Thyroid gland (tissue), 4 donors: ENCODE measurements at regions not wholly inside any gene's neighbourhood (a gene's known extent, or its start where the extent isn't known, plus 50 kb on each side); places are given as distances from the start of the nearest gene placed in this dataset.

Experiments used
- DNase-seq, 2 donors: peaks; one replicate each; pipeline ENCODE4 v3.0.0-alpha.2; 2019
- H3K27ac ChIP-seq, 3 donors: fragments of 200-600 bp; sonication (generic); 1 replicate in 2 of 3; 2 replicates in 1 of 3; pipeline ENCODE4 v1.5.1; 2016 to 2019; ENCODE audit warnings: mild to moderate bottlenecking in 1 of 3, moderate library complexity in 1 of 3
- H3K27me3 ChIP-seq: fragments of 200-600 bp; sonication (generic); one replicate; pipeline ENCODE4 v1.5.1; 2019
- H3K36me3 ChIP-seq, 2 donors: fragments of 200-600 bp; sonication (generic); one replicate each; pipeline ENCODE4 v1.5.1; 2016 to 2019
- H3K4me1 ChIP-seq, 2 donors: fragments of 200-600 bp; sonication (generic); one replicate each; pipeline ENCODE4 v1.5.1; 2017 to 2019
- H3K4me3 ChIP-seq, 3 donors: fragments of 200-600 bp; sonication (generic); replicated peaks in 1 of 3; 1 replicate in 2 of 3; 2 replicates in 1 of 3; pipeline ENCODE4 v1.5.1; 2016; ENCODE audit warnings: mild to moderate bottlenecking in 1 of 3
- H3K9me3 ChIP-seq: fragments of 200-600 bp; sonication (generic); one replicate; pipeline ENCODE4 v1.5.1; 2017
- CTCF ChIP-seq, 6 experiments: fragments of 200-600 bp in 3 of 6; fragments of 450-650 bp in 3 of 6; sonication (generic) in 3 of 6; IDR thresholded peaks; one replicate each; pipeline ENCODE4 v1.5.1; 2016 to 2019; ENCODE audit warnings: antibody characterized with exemption in 6 of 6, mild to moderate bottlenecking in 2 of 6, inconsistent platforms in 1 of 6, moderate library complexity in 1 of 6
- POLR2A ChIP-seq, 2 donors: fragments of 450-650 bp; IDR thresholded peaks; one replicate each; pipeline ENCODE4 v1.6.1; 2017; ENCODE audit warnings: antibody characterized with exemption in 2 of 2, mild to moderate bottlenecking in 2 of 2, moderate library complexity in 1 of 2
- WGBS, 2 donors: methylation state at CpG; one replicate each; pipeline ENCODE4 v1.1.5; 2017; 5-methylcytosine and 5-hydroxymethylcytosine counted together
- intact Hi-C: fragments of 100-400 bp; cut with DNase I; formaldehyde crosslinking; loops from one replicate; pipeline ENCODE4 v1.15.1; 2023

- no peak for DNase-seq
- no peaks in the 10 kb centered on the region for H3K9me3 ChIP-seq
- no peak overlapping the region for H3K4me3 ChIP-seq
- TF ChIP-seq POLR2A (IDR thresholded peaks at IDR 0.05) (no peak), CTCF (IDR thresholded peaks at IDR 0.05) (no peak)
- no peaks in the 10 kb centered on the region for H3K4me1 ChIP-seq
- no peaks in the 10 kb centered on the region for H3K27me3 ChIP-seq
- 75 to 82% methylated on average over 3 of the region's 3 CpGs for WGBS, 2 donors
- H3K36me3 ChIP-seq: no peaks in the 10 kb centered on the region
- intact Hi-C loops: no loop called here
- no peak overlapping the region for H3K27ac ChIP-seq
Measured at GRCh38 chr12:126488806-126489205, 1423.6 kb downstream of the AACS start.

DNA sequence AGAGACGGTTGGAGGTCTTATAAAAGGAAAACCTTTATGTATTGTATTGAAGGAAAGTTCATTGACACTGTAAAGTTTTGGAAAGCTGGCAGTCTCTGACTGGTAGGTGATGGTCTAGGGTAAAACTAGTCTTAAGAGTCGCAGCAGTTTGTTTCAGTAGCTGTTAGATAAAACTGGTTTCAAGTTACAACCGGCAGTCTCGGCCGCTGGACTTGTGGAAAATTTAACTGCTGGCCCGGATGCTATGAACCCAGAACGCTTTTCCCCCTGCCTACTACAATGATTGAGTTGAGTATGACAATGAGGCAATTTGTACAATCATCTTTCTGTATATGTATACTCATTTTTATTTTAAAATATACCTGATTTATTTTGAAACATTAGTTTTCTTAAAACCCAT is 1426.9 kb downstream of the AACS start:
- DNase-seq: no peak
- Histone ChIP-seq H3K36me3 (no peaks in the 10 kb centered on the region), H3K27me3 (no peaks in the 10 kb centered on the region), H3K4me1 (no peaks in the 10 kb centered on the region), H3K27ac (no peak overlapping the region), H3K9me3 (no peaks in the 10 kb centered on the region), H3K4me3 (no peak overlapping the region)
- TF ChIP-seq POLR2A (IDR thresholded peaks at IDR 0.05): no peak
- TF ChIP-seq CTCF (IDR thresholded peaks at IDR 0.05): no peak
- intact Hi-C loops: no loop called here
- 62 to 67% methylated on average over 7 of the region's 7 CpGs for WGBS, 2 donors

GRCh38 chr12:126493366-126494108 is 1428.3 kb downstream of the AACS start:
- H3K9me3 ChIP-seq: no peaks in the 10 kb centered on the region
- H3K27me3 ChIP-seq: no peaks in the 10 kb centered on the region
- no peaks in the 10 kb centered on the region for H3K4me1 ChIP-seq
- TF ChIP-seq CTCF (IDR thresholded peaks at IDR 0.05): no peak
- no peak for TF ChIP-seq POLR2A (IDR thresholded peaks at IDR 0.05)
- intact Hi-C loops: no loop called here
- DNase-seq: no peak
- H3K4me3 ChIP-seq: no peak overlapping the region
- no peak overlapping the region for H3K27ac ChIP-seq
- 52 to 53% methylated on average over 6 of the region's 6 CpGs for WGBS, 2 donors
- H3K36me3 ChIP-seq: no peaks in the 10 kb centered on the region

GRCh38 chr12:126496201-126496600 is 1431.0 kb downstream of the AACS start:
- Histone ChIP-seq H3K27me3 (no peaks in the 10 kb centered on the region), H3K36me3 (no peaks in the 10 kb centered on the region), H3K9me3 (no peaks in the 10 kb centered on the region), H3K4me3 (no peak overlapping the region), H3K4me1 (no peaks in the 10 kb centered on the region), H3K27ac (no peak overlapping the region)
- 77 to 79% methylated on average over 3 of the region's 3 CpGs for WGBS, 2 donors
- intact Hi-C loops: no loop called here
- no peak for TF ChIP-seq CTCF (IDR thresholded peaks at IDR 0.05)
- no peak for TF ChIP-seq POLR2A (IDR thresholded peaks at IDR 0.05)
- DNase-seq: no peak

- Histone ChIP-seq H3K27ac (no peak overlapping the region), H3K4me1 (no peaks in the 10 kb centered on the region), H3K27me3 (no peaks in the 10 kb centered on the region), H3K9me3 (no peaks in the 10 kb centered on the region), H3K4me3 (no peak overlapping the region), H3K36me3 (no peaks in the 10 kb centered on the region)
- no peak for DNase-seq
- intact Hi-C loops: no loop called here
- no peak for TF ChIP-seq POLR2A (IDR thresholded peaks at IDR 0.05)
- no peak for TF ChIP-seq CTCF (IDR thresholded peaks at IDR 0.05)
- WGBS, 2 donors: 72 to 75% methylated on average over 7 of the region's 7 CpGs
Measured at GRCh38 chr12:126506426-126507182, 1441.4 kb downstream of the AACS start.
